DMS 273 (cell line): ENCODE measurements at regions not wholly inside any gene's neighbourhood (a gene's known extent, or its start where the extent isn't known, plus 50 kb on each side); places are given as distances from the start of the nearest gene placed in this dataset.
A peak's percentile ranks its signal among the peaks of the same experiment; 100 is the strongest.

Source experiments
- DNase-seq: peaks from one replicate; lab custom pipeline; 2025; ENCODE audit not compliant: unreplicated experiment; lab: John Stamatoyannopoulos, UW

DNA sequence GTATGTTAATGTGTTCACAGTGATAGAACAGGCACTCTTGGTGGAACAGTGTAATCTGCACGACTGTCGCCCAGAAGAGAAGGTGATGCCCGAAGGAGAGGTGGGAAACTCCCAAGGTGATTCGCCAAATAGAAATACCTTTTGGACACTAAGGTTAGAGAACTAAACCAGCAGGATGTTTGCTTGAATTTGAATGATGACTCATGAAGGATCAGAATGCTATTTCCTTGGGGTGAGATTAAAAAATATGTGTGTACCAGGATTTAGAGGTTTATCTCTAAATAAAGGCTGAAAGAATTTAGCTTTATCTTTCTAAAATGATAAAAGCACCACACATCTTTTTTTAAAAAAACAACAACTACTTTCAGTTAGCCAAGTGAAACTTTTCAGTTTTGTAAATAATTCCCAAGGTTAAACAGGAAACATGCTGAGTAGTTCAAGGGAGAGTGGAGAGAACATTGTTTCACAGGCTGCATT is 297.4 kb upstream of the TAS2R1 start:
- DNase-seq: no peak

DNA sequence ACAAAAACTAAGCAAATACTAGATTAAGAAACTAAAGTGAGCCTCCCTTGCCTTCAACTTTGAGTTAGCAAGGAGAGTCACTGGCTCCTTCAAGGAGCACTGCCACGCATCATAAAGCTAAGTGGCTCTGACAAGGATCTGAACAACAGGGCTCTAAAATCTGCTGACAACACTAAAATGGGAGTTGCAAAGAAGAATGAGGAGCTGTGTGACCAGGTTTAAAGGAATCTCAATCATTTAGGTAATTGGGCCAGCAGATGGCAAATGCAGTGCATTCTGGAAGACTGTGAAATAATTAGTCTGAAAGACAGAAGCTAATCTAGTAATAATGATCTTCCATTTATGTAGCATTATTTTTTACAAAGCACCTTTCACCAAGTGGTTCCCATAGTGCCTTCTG is 297.0 kb upstream of the TAS2R1 start:
- DNase-seq: no peak

DNA sequence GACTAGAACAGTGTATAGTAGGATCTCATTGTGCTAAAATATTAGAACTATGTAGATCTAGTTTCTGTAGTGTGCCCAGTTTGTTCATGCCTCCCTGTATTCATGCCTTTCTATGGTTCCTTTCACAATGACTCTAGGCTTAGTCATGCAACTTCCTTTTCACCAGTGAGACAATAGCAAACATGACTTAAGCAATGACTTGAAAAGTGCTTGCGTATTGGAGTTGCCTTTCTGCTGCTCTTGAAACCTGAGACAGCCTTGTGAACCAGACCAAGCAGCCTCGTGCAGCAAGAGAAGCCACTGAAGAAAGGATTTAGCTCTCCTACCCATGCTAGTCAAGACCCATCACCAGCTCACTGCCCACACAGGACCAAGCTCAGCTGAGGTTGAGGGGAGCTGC is 294.5 kb upstream of the TAS2R1 start:
- DNase-seq: no peak

DNA sequence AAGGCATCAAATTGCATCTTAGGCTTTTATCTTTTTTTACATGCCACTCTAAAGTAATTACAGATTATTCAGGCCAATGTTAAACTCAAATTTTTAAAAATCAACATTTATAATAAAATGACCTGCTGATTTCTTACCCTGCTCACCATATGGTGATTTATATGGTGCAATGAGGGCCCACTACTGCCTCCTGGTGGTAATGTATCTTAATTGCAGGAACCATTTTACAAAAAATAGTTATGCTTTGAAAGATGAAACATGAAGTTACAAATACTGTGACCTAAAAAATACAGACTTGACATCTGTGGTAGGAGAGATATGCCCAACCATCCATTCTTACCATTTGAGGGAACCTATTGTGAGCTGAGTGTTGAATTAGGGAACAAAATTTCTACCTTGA is 292.6 kb upstream of the TAS2R1 start:
- peak; percentile 27 for DNase-seq

DNA sequence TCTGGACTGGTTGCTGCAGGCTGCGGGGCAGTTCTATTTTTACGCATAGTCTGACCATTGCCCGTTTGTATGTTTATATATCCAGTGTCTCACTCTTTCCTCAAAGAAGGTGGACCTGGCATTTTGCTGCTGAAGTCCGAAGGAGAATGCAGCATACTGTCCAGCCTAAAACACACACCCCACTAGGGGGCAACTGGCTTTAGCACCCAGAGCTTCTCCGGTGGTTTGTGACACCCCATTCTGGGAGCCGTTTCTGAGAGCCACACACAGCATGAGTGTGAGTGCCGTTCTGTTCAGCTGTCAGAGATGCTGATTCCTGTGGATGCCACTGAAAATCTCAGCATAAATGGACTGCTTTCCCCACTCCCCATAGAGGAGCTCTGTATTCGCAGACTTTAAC is 290.5 kb upstream of the TAS2R1 start:
- no peak for DNase-seq

DNA sequence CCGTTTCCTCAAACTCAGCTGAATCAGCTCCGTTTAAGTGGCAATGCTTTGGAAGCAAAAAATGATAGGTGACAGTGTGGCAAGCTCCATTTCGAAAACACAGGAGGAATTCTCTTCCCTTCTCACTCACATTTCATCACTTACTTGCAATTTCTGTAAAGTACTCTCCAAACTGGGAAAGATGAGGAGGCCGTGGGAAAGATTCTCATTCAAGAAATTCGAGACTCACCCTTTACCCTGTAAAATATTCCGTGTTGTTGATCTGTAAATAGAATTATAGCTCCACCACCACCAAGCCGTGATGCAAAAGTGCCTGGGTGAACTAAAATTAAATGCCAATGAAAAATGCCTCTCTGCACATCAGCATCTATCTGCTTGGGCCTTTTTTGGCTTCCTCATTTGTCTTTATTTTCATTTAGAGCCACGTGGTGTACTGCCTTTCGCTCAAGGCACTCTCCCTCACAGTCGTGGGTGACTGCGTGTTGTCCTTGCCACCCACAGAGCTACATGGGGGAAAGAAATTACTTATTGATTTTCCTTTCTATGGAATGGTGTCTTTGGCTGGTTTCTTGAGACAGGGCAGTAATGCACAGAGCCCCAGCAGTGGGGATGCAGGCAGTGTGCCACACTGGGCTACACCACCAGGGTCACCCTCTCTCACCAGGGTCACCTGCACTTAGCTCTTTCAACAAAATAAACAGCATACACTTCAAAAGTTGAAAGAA is 289.3 kb upstream of the TAS2R1 start:
- no peak for DNase-seq

DNA sequence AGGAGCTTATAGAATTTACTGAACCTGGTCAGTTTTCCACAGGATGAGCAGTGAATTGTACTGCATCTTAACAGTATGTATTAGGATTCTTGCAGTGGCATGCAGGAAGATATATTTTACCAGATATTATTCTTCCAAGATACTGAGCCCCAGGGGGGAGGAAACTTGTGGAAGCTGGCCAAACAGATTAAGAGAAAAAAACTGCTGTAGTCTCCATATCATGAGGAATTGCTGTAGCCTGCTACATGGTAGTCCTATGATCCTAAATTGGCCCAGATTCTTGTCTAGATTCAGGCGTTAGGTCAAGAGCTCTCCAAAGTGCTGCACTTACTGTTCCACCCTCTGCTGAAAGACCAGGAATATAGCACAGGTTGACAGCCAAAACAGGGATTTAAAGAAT is 275.5 kb upstream of the TAS2R1 start:
- no peak for DNase-seq

DNA sequence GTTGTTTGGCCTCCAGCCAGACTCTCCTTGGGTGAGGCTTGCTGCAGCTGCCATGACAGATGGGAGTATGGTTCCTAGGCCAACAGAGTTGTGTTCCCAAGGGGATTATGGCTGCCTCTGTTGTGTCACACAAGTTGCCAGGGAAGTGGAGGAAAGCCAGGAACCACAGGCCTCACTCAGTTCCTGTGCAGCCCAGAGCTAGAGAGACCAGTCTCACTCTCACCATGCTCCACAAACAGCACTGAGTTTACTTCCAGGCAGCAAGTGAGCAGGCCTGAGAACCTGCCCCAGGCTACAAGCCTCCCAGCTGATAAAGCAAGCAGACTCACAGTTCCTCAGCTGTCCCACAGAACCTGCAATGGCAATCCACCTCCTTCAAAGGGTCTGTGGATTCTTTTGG is 273.6 kb upstream of the TAS2R1 start:
- DNase-seq: peak; percentile 97

DNA sequence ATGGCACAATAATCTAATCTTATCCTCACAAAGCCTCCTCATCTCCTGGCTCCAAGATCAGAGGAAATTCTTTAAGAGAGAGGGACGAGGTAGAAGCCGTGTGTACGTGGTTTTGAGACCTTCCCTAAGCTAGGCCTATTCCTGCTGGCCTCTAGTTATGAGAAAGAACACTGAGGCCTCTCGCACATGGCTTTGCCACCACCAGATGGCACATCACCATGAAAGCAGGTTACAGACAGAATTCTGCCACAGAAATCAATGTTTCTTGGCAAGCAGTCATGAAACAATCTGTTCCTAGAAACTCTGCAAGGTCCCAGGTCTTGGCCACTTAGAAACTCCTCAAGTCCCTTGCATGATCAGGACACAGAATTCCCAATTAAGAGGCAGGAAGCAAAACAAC is 268.2 kb upstream of the TAS2R1 start:
- peak; percentile 92 for DNase-seq

DNA sequence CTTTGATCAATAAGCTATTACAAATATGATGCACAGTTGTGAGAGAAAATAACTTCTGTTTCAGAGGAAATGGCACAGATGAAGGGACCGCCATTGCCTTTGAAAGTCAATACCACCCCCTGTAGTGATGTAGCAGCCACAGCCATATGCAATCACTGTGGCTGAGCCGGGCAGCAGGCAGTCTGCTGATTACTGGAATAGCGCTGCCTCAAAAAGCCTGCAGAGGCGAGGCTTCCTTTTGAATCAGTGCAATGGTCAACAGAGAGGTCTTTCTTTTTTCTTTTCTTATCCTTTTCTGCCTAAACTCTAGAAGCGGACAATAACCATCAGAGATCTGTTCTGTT is 265.1 kb upstream of the TAS2R1 start:
- DNase-seq: peak; percentile 65

DNA sequence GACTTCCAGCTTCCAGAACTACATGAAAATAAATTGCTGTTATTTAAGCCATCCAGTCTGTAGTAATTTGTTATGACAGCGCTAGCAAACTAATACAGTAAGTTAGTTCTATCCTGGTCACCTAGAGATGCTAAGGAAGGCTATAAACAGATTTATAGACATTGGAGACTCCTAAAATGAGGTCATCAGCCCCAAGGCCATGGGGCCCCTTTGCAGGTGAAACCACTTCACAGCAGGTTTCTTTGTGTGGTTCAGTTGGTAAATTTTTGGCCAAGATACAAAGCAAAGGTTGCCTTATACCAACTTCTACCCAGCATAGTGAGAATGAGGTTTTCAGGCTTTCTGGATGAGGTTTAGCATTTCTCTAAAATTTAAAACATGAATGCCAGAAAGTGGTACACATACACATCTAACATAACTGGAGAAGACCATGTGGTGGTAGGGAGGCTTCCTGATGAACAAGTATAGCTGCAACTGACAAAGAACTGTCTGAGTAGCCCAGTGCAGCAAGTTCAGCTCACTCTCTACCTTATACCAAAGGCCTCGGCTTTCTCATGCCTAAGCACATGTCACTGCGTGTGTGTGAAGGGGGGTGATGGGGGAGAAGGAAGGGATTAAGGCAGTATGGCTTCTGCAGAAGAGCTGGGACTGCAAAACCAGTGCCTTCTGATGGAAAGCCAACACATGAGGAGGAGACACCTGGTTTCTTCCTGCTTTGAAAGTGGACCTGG is 264.6 kb upstream of the TAS2R1 start:
- peak; percentile 53 for DNase-seq

DNA sequence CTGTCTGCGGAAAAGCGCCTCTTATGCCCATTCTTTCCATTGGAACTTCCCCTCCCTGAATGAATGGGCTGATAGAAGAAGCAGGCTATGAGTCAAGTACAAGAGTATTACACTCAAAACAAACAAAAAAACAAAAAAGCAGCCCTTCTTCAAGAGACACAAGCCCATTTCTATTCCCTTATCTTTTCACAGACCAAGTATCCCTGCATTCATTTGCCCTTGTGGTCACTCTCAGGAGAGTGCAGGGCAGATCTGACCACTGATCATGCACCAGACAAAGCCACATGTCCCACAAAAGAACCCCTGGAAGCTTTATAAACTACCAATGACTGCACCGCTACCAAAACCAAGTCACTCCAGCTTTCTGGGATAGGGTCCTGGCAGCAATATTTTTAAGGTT is 262.5 kb upstream of the TAS2R1 start:
- DNase-seq: no peak

DNA sequence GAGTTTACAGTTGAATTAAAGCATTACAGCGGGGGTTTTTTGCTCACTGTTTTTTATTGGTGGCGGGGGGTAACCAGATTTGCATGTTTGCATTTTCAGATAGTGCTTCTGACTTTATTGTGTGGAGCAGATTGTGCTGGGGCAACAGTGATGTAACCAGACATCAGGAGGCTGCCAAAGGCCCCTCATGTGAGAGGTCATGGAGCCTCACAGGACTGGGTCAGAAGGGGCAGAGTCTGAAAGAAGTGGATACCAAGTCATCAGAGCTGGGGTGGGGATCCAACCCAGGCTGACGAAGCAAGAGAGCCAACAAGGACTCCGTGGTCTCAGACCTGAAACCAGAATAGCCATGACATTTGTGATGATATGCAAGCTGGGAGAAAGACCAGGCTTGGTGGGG is 259.4 kb upstream of the TAS2R1 start:
- DNase-seq: no peak

DNA sequence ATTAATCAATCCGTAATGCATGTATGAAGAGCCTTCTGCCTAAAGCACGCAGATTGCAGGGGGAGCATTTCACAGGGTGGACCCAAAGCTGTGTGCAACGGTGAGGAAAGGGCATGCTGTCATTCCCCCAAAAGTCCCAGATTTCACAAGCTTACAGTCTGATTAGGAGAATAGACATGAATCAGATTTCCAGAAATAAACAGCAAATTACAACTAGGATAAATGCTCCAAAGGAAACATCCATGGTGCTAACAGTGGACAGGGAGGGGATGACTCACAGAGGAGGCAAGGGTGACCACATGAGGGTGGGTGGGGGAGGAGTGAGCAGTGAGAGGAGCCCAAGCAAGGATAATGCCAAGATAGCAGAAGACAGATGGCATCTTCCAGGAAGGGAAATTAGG is 258.4 kb upstream of the TAS2R1 start:
- DNase-seq: peak; percentile 7

DNA sequence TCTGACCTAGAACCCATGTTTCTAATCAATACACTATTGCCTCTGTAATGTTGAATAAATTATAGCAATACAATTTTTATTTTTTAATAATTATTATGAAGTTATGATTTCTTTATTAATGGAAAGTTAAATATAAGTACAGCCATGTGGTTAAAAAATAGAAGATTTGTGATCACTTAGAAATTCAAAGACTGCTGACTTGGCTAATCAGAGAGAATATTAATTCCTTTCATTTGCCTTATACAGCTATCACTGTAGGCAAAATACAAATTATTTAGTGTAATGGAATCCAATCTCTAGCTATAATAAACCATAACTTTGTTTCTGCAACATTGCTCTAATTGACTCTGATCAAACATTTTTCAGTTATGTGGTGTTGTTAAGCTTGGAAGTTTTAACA is 255.0 kb upstream of the TAS2R1 start:
- no peak for DNase-seq

DNA sequence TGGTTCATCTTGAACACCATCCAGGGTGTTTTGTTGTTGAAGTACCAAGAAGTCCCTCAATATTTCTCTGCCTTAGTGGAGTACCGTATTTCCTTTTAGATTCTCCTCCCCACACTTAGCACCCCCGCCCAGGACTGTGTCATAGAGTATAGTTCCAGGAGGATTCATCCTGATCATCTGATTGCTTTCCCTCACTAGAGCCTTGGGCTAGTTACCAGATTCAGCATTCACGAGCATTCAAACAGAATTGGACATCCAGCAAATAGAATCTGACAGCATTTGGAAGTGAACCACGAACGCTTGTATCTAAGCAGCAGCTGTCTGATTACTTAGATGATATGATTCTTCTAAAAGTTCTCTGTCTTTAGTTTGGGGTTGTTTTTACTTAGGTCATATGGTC is 248.1 kb upstream of the TAS2R1 start:
- DNase-seq: no peak

DNA sequence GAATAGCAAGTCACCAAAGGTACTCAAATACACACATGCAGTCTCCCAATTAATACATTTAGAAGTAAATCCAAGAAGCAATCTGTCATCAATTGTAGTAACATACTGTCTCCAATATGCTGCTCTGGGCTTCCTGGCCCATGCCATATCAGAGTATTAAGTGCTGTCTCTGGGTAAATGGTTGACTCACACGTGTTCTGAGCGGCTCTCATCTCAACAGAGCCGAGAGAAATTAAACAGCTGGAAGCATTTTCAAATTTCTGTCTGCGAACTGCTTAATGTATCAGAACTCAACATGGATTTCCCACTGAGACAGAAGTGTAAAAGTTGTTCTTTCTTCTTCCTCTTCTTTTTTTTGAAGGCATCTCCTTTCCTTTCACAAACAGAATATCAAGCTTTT is 247.3 kb upstream of the TAS2R1 start:
- no peak for DNase-seq

DNA sequence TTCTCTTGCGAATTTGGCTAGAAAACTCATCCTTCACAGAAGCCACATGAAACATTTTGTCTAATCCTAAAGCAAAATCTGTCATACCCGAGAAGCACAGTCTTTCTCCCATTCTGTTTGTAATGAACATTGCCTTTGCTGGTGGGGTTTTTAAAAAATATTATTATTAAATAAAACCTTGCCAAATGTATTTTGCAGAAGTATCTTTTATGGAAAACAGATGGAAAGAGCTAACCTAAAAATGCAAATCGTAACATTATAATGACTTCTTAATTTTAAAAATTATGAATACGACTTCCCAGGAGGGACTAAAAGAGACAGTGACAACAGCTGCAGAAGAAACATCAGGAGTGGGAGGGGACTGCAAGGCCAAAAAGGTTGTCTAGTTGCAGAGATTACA is 246.3 kb upstream of the TAS2R1 start:
- no peak for DNase-seq

DNA sequence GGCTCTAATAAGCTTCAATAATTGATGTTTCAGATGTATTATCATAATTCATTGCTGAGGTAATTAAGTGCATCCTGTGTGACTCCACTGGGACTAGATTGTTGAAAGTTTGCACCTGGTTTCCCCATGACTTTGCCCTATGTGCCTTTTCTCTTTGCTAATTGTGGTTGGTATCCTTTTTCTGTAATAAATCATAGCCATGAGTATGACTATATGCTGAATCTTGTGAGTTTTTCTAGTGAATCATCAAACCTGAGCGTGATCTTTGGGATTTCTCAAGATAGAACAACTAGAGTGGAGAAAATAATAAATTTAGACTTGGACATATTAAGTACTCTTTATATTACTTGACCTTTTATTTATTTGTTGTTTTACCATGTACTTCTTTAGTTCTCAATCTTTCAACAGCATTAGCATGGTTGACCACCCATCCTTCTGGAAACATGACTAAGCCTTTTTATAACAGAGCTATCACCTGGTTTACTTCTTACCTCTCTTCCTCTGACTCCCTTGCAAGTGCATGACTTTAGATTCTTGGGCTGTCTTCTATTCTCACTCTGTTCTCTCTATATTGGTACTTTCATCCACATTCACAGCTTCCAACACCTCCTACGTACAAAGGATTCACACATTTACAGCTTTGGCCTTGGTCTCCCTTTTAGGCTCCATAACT is 239.6 kb upstream of the TAS2R1 start:
- no peak for DNase-seq

DNA sequence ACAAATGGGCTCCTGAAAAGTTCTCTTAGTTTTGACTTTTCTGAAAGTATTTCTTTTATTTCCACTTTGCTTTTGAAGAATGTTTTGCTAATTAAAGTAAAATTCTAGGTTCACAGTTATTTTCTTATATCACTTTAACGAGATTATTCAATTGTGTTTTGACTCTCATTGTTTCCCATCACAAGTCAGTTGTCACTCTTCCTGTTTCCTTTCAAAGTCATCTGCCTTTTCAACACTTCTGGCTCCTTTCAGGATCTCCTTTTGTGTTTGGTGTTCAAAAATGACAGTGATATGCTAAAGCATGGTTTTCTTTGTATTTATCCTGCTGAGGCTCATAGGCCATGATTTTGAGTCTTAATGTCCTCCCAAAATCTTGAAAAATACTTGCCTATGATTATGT is 235.4 kb upstream of the TAS2R1 start:
- no peak for DNase-seq

DNA sequence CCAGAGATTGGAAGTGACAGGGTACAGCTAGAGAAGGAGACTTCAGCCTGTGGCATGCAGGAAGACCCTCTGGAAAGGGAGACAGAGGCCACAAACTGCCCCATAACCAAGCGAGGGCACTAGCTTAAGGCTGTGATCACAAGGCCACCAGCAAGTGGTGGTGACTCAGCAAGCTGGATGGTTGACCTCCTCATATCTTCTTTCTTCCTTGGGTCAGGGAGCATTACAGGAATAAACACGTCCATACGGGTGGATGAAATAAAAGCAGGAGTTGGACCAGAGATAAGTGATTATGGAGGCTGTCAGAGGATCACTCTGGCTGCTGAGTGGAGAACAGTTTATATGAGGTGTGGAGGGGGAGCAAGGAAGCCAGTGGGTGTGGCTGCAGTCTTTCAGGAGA is 234.6 kb upstream of the TAS2R1 start:
- DNase-seq: no peak

DNA sequence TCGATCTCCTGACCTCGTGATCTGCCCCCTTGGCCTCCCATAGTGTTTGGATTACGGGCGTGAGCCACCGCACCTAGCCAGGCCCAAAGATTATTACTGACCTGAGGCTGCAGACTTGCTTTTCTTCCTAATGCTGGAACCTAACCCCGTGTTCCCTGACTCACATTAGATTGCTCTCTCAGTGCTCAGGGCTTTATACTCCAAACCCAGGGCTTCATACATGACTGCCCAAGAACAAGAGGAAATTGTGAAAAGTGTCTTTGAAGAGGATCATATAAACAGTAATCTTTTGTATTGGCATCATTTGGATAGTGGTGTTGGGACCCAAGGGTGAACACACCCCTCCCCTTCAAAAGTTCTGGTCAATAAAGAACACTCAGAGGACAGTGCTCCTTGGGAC is 233.3 kb upstream of the TAS2R1 start:
- DNase-seq: no peak
